ENCODE measurements at regions not wholly inside any gene's neighbourhood (a gene's known extent, or its start where the extent isn't known, plus 50 kb on each side); places are given as distances from the start of the nearest gene placed in this dataset.

GRCh38 chr17:53090770-53091169 is 732.0 kb upstream of the KIF2B start:
- CTCF ChIA-PET = no interaction called here
- H3K9me3 ChIP-seq = no peaks in the 10 kb centered on the region

GRCh38 chr17:53088481-53088880 is 734.2 kb upstream of the KIF2B start:
- ChIA-PET CTCF (no interaction called here), POLR2A (no interaction called here)
- FAIRE-seq = no peak
- no peak for DNase-seq (ENCODE audit: low read depth in 1 of 2, low spot score in 1 of 2)
- no peak overlapping the region for H3K27ac ChIP-seq
- ATAC-seq = no peak
- TF ChIP-seq ZNF302 (CRISPR knock-in tag; IDR thresholded peaks at IDR 0.05) (no peak), ELK1 (IDR thresholded peaks at IDR 0.05; ENCODE audit: low read depth, low read length) (no peak), HOXB13 (CRISPR knock-in tag; IDR thresholded peaks at IDR 0.05; ENCODE audit: low read depth) (no peak)
- TF ChIP-seq, protein P1, sequence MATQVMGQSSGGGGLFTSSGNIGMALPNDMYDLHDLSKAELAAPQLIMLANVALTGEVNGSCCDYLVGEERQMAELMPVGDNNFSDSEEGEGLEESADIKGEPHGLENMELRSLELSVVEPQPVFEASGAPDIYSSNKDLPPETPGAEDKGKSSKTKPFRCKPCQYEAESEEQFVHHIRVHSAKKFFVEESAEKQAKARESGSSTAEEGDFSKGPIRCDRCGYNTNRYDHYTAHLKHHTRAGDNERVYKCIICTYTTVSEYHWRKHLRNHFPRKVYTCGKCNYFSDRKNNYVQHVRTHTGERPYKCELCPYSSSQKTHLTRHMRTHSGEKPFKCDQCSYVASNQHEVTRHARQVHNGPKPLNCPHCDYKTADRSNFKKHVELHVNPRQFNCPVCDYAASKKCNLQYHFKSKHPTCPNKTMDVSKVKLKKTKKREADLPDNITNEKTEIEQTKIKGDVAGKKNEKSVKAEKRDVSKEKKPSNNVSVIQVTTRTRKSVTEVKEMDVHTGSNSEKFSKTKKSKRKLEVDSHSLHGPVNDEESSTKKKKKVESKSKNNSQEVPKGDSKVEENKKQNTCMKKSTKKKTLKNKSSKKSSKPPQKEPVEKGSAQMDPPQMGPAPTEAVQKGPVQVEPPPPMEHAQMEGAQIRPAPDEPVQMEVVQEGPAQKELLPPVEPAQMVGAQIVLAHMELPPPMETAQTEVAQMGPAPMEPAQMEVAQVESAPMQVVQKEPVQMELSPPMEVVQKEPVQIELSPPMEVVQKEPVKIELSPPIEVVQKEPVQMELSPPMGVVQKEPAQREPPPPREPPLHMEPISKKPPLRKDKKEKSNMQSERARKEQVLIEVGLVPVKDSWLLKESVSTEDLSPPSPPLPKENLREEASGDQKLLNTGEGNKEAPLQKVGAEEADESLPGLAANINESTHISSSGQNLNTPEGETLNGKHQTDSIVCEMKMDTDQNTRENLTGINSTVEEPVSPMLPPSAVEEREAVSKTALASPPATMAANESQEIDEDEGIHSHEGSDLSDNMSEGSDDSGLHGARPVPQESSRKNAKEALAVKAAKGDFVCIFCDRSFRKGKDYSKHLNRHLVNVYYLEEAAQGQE (IDR thresholded peaks at IDR 0.05) = no peak
- TF ChIP-seq, protein P2, sequence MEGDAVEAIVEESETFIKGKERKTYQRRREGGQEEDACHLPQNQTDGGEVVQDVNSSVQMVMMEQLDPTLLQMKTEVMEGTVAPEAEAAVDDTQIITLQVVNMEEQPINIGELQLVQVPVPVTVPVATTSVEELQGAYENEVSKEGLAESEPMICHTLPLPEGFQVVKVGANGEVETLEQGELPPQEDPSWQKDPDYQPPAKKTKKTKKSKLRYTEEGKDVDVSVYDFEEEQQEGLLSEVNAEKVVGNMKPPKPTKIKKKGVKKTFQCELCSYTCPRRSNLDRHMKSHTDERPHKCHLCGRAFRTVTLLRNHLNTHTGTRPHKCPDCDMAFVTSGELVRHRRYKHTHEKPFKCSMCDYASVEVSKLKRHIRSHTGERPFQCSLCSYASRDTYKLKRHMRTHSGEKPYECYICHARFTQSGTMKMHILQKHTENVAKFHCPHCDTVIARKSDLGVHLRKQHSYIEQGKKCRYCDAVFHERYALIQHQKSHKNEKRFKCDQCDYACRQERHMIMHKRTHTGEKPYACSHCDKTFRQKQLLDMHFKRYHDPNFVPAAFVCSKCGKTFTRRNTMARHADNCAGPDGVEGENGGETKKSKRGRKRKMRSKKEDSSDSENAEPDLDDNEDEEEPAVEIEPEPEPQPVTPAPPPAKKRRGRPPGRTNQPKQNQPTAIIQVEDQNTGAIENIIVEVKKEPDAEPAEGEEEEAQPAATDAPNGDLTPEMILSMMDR (IDR thresholded peaks at IDR 0.05) = no peak
- no peaks in the 10 kb centered on the region for H3K9me3 ChIP-seq
- no peak overlapping the region for H3K4me3 ChIP-seq
- no peaks in the 10 kb centered on the region for H3K4me1 ChIP-seq
- 40% methylated on average over 6 of the region's 6 CpGs for WGBS (ENCODE audit: missing lambda C conversion rate)
- no peak overlapping the region for H3K4me2 ChIP-seq

More at GRCh38 chr17:53090770-53091169, 732.0 kb upstream of the KIF2B start:
- Histone ChIP-seq H3K4me3 (no peak overlapping the region), H3K27ac (no peak overlapping the region), H3K4me1 (no peaks in the 10 kb centered on the region), H3K4me2 (no peak overlapping the region)
- 3% methylated on average over 1 of the region's 1 CpG for WGBS (ENCODE audit: missing lambda C conversion rate)
- DNase-seq (ENCODE audit: low read depth in 1 of 2, low spot score in 1 of 2) = no peak
- POLR2A ChIA-PET = no interaction called here
- ATAC-seq = no peak
- FAIRE-seq = no peak
- TF ChIP-seq KDM5A (IDR thresholded peaks at IDR 0.05) = no peak
- no peak for TF ChIP-seq RAD21 (conservative IDR thresholded peaks at IDR 0.05 in 1 of 2, IDR thresholded peaks at IDR 0.05 in 1 of 2)
- TF ChIP-seq, protein P1 (IDR thresholded peaks at IDR 0.05) = no peak
- no peak for TF ChIP-seq GATA3 (IDR thresholded peaks at IDR 0.05; ENCODE audit: borderline replicate concordance)

- no peak for FAIRE-seq
- H3K4me3 ChIP-seq = no peak overlapping the region
- WGBS (ENCODE audit: missing lambda C conversion rate) = 7% methylated on average over 4 of the region's 4 CpGs
- POLR2A ChIA-PET = no interaction called here
- H3K27ac ChIP-seq = no peak overlapping the region
- H3K4me1 ChIP-seq = no peaks in the 10 kb centered on the region
- no peak for TF ChIP-seq MAFK (IDR thresholded peaks at IDR 0.05; ENCODE audit: partially characterized antibody)
- no peak for TF ChIP-seq ZSCAN20 (CRISPR knock-in tag; IDR thresholded peaks at IDR 0.05)
- H3K9me3 ChIP-seq = 0 out of 3 replicates have a peak, but pooled peaks cover 5% of the 10 kb centered on the region
- CTCF ChIA-PET = no interaction called here
- ATAC-seq = no peak
- no peak for DNase-seq (ENCODE audit: low read depth in 1 of 2, low spot score in 1 of 2)
- no peak overlapping the region for H3K4me2 ChIP-seq
Observed at GRCh38 chr17:53061446-53061845, 761.3 kb upstream of the KIF2B start.

Data from A549 (cell line).